ENCODE measurements at regions not wholly inside any gene's neighbourhood (a gene's known extent, or its start where the extent isn't known, plus 50 kb on each side); places are given as distances from the start of the nearest gene placed in this dataset.
"Not testable (repeated sequence)": the region's sequence is repeated elsewhere in the genome, so short reads cannot be mapped to it uniquely, and the experiment has no call there.

DNA sequence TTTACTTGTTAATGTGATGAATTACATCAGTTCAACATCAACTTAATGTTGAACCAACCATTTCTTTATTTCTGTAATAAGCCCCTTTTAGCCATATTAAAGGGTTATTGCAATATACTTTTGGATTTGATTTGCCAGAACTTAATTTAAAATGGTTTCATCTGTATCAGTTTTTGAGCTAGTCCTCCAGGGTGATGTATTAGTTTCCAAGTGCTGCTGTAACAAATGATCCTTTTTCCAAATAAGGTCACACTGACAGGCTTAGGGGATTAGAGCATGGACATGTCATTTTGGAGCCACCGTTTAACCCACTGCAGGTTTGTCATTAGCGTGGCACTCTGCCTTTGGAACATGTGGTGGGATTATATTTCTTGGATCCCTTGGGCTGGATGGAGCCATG is 244.8 kb upstream of the PLPP4 start:
- no peaks in the 10 kb centered on the region for H3K27me3 ChIP-seq (ENCODE audit: control insufficient read depth, insufficient read depth, low read length, poor library complexity, severe bottlenecking)
- peaks cover 15% of the 10 kb centered on the region for H3K9me3 ChIP-seq (ENCODE audit: control insufficient read depth, low read length)
- H3K27ac ChIP-seq (ENCODE audit: low read depth, low read length): no peak overlapping the region
- no peak overlapping the region for H3K9ac ChIP-seq (ENCODE audit: extremely low read depth, low read length, poor library complexity, severe bottlenecking)
- Mint-ChIP-seq H3K4me3 (no peak overlapping the region), H3K27me3 (ENCODE audit: insufficient read depth) (no peaks in the 10 kb centered on the region), H3K9me3 (peaks cover 31% of the 10 kb centered on the region), H3K36me3 (ENCODE audit: low read depth) (no peaks in the 10 kb centered on the region), H3K27ac (no peak overlapping the region), H3K4me1 (peaks cover 9% of the 10 kb centered on the region)
- DNase-seq: no peak
- WGBS, 2 experiments (ENCODE audit: insufficient coverage in 1 of 2, insufficient read length in 1 of 2): 95 to 100% methylated on average over 1 to 2 of the region's 2 CpGs
- no peaks in the 10 kb centered on the region for H3K4me1 ChIP-seq (ENCODE audit: control insufficient read depth, insufficient read depth, low read length)
- TF ChIP-seq CTCF (conservative IDR thresholded peaks at IDR 0.05): no peak
- H3K36me3 ChIP-seq (ENCODE audit: control insufficient read depth, insufficient read depth, low read length): no peaks in the 10 kb centered on the region
- H3K4me3 ChIP-seq (ENCODE audit: low read length): no peak overlapping the region

DNA sequence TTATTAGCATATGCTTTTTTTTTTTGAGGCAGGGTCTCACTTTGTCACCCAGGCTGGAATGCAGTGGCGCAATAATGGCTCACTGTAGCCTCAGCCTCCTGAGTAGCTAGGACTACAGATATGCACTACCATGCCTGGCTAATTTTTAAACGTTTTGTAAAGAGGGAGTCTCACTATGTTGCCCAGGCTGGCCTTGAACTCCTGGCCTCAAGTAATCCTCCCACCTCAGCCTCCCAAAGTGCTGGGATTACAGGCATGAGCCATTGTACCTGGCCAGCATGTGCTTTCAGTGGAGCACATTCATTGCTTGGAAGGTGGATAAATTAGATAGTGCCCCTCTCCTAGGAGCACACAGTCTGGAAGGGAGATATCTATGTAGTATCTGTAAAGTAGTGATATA is 243.7 kb upstream of the PLPP4 start:
- not testable (repeated sequence) for H3K27me3 Mint-ChIP-seq (ENCODE audit: insufficient read depth)
- WGBS, 2 experiments (ENCODE audit: insufficient coverage in 1 of 2, insufficient read length in 1 of 2): 82 to 93% methylated on average over 2 of the region's 2 CpGs

DNA sequence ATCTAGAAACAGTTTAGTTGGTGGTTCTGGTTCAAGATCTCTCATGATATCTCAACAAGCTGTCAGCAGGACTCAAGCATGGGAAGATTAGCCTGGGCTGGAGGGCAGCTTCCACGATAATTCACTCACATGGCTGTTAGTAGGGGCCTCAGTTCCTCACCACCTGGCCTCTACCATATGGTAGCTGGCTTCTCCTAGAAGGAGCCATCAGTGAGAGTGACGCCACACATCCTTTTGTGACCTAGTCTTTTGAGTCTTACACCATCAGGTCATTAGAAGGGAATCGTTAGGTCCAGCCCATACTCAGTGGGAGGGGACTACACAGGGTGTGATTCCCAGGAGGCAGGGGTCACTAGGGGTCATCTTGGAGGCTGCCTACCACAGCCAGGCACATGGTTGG is 239.3 kb upstream of the PLPP4 start:
- no peak overlapping the region for H3K4me3 Mint-ChIP-seq
- DNase-seq: no peak
- H3K4me1 Mint-ChIP-seq: no peaks in the 10 kb centered on the region
- no peak overlapping the region for H3K4me3 ChIP-seq (ENCODE audit: low read length)
- H3K27me3 Mint-ChIP-seq (ENCODE audit: insufficient read depth): no peaks in the 10 kb centered on the region
- H3K9me3 ChIP-seq (ENCODE audit: control insufficient read depth, low read length): peaks cover 10% of the 10 kb centered on the region
- peaks cover 32% of the 10 kb centered on the region for H3K9me3 Mint-ChIP-seq
- no peak overlapping the region for H3K27ac Mint-ChIP-seq
- no peaks in the 10 kb centered on the region for H3K27me3 ChIP-seq (ENCODE audit: control insufficient read depth, insufficient read depth, low read length, poor library complexity, severe bottlenecking)
- no peaks in the 10 kb centered on the region for H3K36me3 ChIP-seq (ENCODE audit: control insufficient read depth, insufficient read depth, low read length)
- no peaks in the 10 kb centered on the region for H3K4me1 ChIP-seq (ENCODE audit: control insufficient read depth, insufficient read depth, low read length)
- no peak overlapping the region for H3K27ac ChIP-seq (ENCODE audit: low read depth, low read length)
- WGBS, 2 experiments (ENCODE audit: insufficient coverage in 1 of 2, insufficient read length in 1 of 2): 86 to 89% methylated on average over 3 of the region's 3 CpGs
- H3K9ac ChIP-seq (ENCODE audit: extremely low read depth, low read length, poor library complexity, severe bottlenecking): no peak overlapping the region
- no peak for TF ChIP-seq CTCF (conservative IDR thresholded peaks at IDR 0.05)
- H3K36me3 Mint-ChIP-seq (ENCODE audit: low read depth): no peaks in the 10 kb centered on the region

More for the DNA sequence above, 243.7 kb upstream of the PLPP4 start:
- H3K9ac ChIP-seq (ENCODE audit: extremely low read depth, low read length, poor library complexity, severe bottlenecking); H3K4me3 Mint-ChIP-seq; H3K4me3 ChIP-seq (ENCODE audit: low read length); DNase-seq; H3K36me3 ChIP-seq (ENCODE audit: control insufficient read depth, insufficient read depth, low read length); H3K27me3 ChIP-seq (ENCODE audit: control insufficient read depth, insufficient read depth, low read length, poor library complexity, severe bottlenecking); H3K36me3 Mint-ChIP-seq (ENCODE audit: low read depth); H3K4me1 Mint-ChIP-seq; H3K4me1 ChIP-seq (ENCODE audit: control insufficient read depth, insufficient read depth, low read length); H3K27ac Mint-ChIP-seq; H3K27ac ChIP-seq (ENCODE audit: low read depth, low read length): not testable (repeated sequence)
- peaks cover 15% of the 10 kb centered on the region for H3K9me3 ChIP-seq (ENCODE audit: control insufficient read depth, low read length)
- peaks cover 35% of the 10 kb centered on the region for H3K9me3 Mint-ChIP-seq

DNA sequence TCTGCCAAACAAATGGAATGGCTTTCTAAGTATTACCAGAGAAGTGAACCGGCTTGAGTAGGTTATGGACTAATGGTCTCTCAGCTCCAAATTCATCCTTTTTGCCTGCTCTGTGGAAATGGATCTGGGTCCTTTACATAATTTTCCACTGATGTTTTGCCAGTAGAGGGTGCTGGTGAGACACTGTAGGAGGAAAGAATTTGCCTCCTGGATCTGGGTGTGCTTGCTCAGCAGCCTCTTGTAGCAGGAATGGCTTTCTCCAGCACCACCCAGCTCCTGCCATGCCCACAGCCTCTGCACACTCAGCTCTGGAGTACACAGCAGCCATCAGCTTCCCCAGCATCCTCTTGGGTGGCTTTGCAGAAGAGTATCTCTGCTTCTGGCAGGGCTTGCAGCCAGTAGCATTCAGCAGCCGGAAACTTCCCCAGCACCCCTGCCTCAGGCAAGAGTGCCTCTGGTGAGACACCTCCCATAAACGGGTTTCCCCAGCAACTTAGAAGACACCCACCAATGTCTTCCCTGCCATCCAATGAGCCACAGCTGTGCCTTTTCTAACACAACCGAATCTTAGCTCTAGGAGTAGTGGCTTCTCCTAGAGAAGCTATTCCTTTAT is 235.0 kb upstream of the PLPP4 start:
- Histone ChIP-seq H3K9ac (ENCODE audit: extremely low read depth, low read length, poor library complexity, severe bottlenecking) (no peak overlapping the region), H3K36me3 (ENCODE audit: control insufficient read depth, insufficient read depth, low read length) (no peaks in the 10 kb centered on the region), H3K4me3 (ENCODE audit: low read length) (no peak overlapping the region), H3K27me3 (ENCODE audit: control insufficient read depth, insufficient read depth, low read length, poor library complexity, severe bottlenecking) (no peaks in the 10 kb centered on the region), H3K9me3 (ENCODE audit: control insufficient read depth, low read length) (no peaks in the 10 kb centered on the region), H3K4me1 (ENCODE audit: control insufficient read depth, insufficient read depth, low read length) (no peaks in the 10 kb centered on the region), H3K27ac (ENCODE audit: low read depth, low read length) (no peak overlapping the region)
- no peak overlapping the region for H3K4me3 Mint-ChIP-seq
- peaks cover 2% of the 10 kb centered on the region for H3K27me3 Mint-ChIP-seq (ENCODE audit: insufficient read depth)
- H3K27ac Mint-ChIP-seq: no peak overlapping the region
- peaks cover 11% of the 10 kb centered on the region for H3K9me3 Mint-ChIP-seq
- WGBS, 2 experiments (ENCODE audit: insufficient coverage in 1 of 2, insufficient read length in 1 of 2): 60 to 70% methylated on average over 2 to 4 of the region's 4 CpGs
- no peaks in the 10 kb centered on the region for H3K36me3 Mint-ChIP-seq (ENCODE audit: low read depth)
- peak; percentile 80 for TF ChIP-seq CTCF (conservative IDR thresholded peaks at IDR 0.05)
- peak; percentile 82 for DNase-seq
- H3K4me1 Mint-ChIP-seq: no peaks in the 10 kb centered on the region
